ENCODE measurements at regions not wholly inside any gene's neighbourhood (a gene's known extent, or its start where the extent isn't known, plus 50 kb on each side); places are given as distances from the start of the nearest gene placed in this dataset.

- POLR2A ChIA-PET = no interaction called here
- no peak for ATAC-seq
- H3K27me3 ChIP-seq (ENCODE audit: insufficient read depth, low read length) = no peaks in the 10 kb centered on the region
Observed at GRCh38 chr6:56327946-56328727, 80.8 kb upstream of the COL21A1 start.

More at GRCh38 chr6:56327946-56328727, 80.8 kb upstream of the COL21A1 start:
- Histone ChIP-seq H3K4me1 (ENCODE audit: control insufficient read depth in 1 of 2, insufficient read depth in 2 of 2, low read length in 2 of 2) (no peaks in the 10 kb centered on the region), H2AFZ (ENCODE audit: low read depth, low read length, poor library complexity, severe bottlenecking) (no peak overlapping the region), H3K9me3 (ENCODE audit: control insufficient read depth in 1 of 2, insufficient read depth in 1 of 2, low read depth in 1 of 2, low read length in 2 of 2) (no peaks in the 10 kb centered on the region), H3K9me2 (ENCODE audit: insufficient read depth) (no peaks in the 10 kb centered on the region), H3K79me2 (ENCODE audit: insufficient read depth, low read length) (no peaks in the 10 kb centered on the region), H3K27ac (ENCODE audit: low read depth, low read length) (no peak overlapping the region), H3K9ac (ENCODE audit: low read length) (no peak overlapping the region), H3K36me3 (ENCODE audit: control insufficient read depth in 1 of 2, insufficient read depth in 2 of 2, low read length in 2 of 2) (no peaks in the 10 kb centered on the region), H3K4me2 (ENCODE audit: low read length) (no peak overlapping the region), H3K4me3 (replicated peaks in 1 of 2; ENCODE audit: low read depth in 1 of 2, low read length in 2 of 2) (no peak overlapping the region), H4K20me1 (ENCODE audit: insufficient read depth) (no peaks in the 10 kb centered on the region)
- CTCF ChIA-PET = no interaction called here
- no TSS peak for BruUV-seq (replicated peaks)
- RAD21 ChIA-PET (ENCODE audit: low non-redundant PET in 1 of 2, low total read pairs in 2 of 2, uncharacterized antibody in 2 of 2, unreplicated experiment in 2 of 2) = no interaction called here
- no peak for DNase-seq (ENCODE audit: low read depth, low spot score)
- TF ChIP-seq ZFX (IDR thresholded peaks at IDR 0.05) (no peak), YY1 (IDR thresholded peaks at IDR 0.05; ENCODE audit: extremely low read depth, insufficient replicate concordance, low read depth, low read length) (no peak), EZH2 (IDR thresholded peaks at IDR 0.05) (no peak), EZH2phosphoT487 (IDR thresholded peaks at IDR 0.05; ENCODE audit: borderline replicate concordance) (no peak), SIN3A (IDR thresholded peaks at IDR 0.05; ENCODE audit: low read depth) (no peak), EGR1 (IDR thresholded peaks at IDR 0.05; ENCODE audit: low read depth) (no peak), ATF3 (IDR thresholded peaks at IDR 0.05) (no peak), CEBPB (IDR thresholded peaks at IDR 0.05; ENCODE audit: low read depth) (no peak), TCF7L2 (IDR thresholded peaks at IDR 0.05; ENCODE audit: borderline replicate concordance, extremely low read depth, insufficient read depth, insufficient read length) (no peak), CBX3 (IDR thresholded peaks at IDR 0.05; ENCODE audit: low read depth) (no peak), SRF (IDR thresholded peaks at IDR 0.05; ENCODE audit: low read depth) (no peak), POLR2AphosphoS5 (IDR thresholded peaks at IDR 0.05; ENCODE audit: low read depth, low read length) (no peak), JUND (IDR thresholded peaks at IDR 0.05) (no peak), FOSL1 (IDR thresholded peaks at IDR 0.05; ENCODE audit: low read depth) (no peak), REST (IDR thresholded peaks at IDR 0.05; ENCODE audit: low read depth) (no peak), ELF1 (IDR thresholded peaks at IDR 0.05; ENCODE audit: borderline replicate concordance, low read depth) (no peak), CTCF (IDR thresholded peaks at IDR 0.05 in 2 of 3, conservative IDR thresholded peaks at IDR 0.05 in 1 of 3; ENCODE audit: borderline replicate concordance in 1 of 3, insufficient read depth in 1 of 3, low read depth in 2 of 3, low read length in 2 of 3) (no peak)
- intact Hi-C loops (cut with micrococcal nuclease) = no loop called here

Data from HCT116 (cell line).